ENCODE measurements at regions not wholly inside any gene's neighbourhood (a gene's known extent, or its start where the extent isn't known, plus 50 kb on each side); places are given as distances from the start of the nearest gene placed in this dataset.

- Histone ChIP-seq H3K36me3 (ENCODE audit: control insufficient read depth, insufficient read depth, low read length) (no peaks in the 10 kb centered on the region), H3K9me3 (ENCODE audit: control insufficient read depth, insufficient read depth, low read length) (no peaks in the 10 kb centered on the region), H3K4me3 (ENCODE audit: low read length) (no peak overlapping the region), H3K27me3 (ENCODE audit: control insufficient read depth, insufficient read depth, low read length) (no peaks in the 10 kb centered on the region), H3K27ac (ENCODE audit: low read length) (no peak overlapping the region), H3K4me1 (ENCODE audit: control insufficient read depth, insufficient read depth, low read length) (no peaks in the 10 kb centered on the region)
- peaks cover 9% of the 10 kb centered on the region for H3K36me3 Mint-ChIP-seq
- no peak for DNase-seq
- WGBS (ENCODE audit: insufficient coverage), result 49% methylated on average over 2 of the region's 2 CpGs
- no peak for TF ChIP-seq CTCF (IDR thresholded peaks at IDR 0.05)
- no peaks in the 10 kb centered on the region for H3K27me3 Mint-ChIP-seq (ENCODE audit: low read depth in 2 of 2)
- intact Hi-C loops (cut with micrococcal nuclease), result no loop called here
- H3K4me1 Mint-ChIP-seq, result no peaks in the 10 kb centered on the region
- no peak overlapping the region for H3K4me3 Mint-ChIP-seq
- ATAC-seq, result no peak
- no peak overlapping the region for H3K27ac Mint-ChIP-seq
- peaks cover 18 to 22% of the 10 kb centered on the region in 2 donors for H3K9me3 Mint-ChIP-seq
These were observed 357.1 kb upstream of the POU3F2 start for GRCh38 chr6:98477231-98477630.

GRCh38 chr6:98484696-98485095, 349.7 kb upstream of the POU3F2 start:
- no peaks in the 10 kb centered on the region for H3K4me1 ChIP-seq (ENCODE audit: control insufficient read depth, insufficient read depth, low read length)
- intact Hi-C loops (cut with micrococcal nuclease), result no loop called here
- H3K27ac ChIP-seq (ENCODE audit: low read length), result no peak overlapping the region
- ATAC-seq (no peak), DNase-seq (no peak)
- no peaks in the 10 kb centered on the region for H3K27me3 Mint-ChIP-seq (ENCODE audit: low read depth in 2 of 2)
- H3K9me3 ChIP-seq (ENCODE audit: control insufficient read depth, insufficient read depth, low read length), result no peaks in the 10 kb centered on the region
- no peak for TF ChIP-seq CTCF (IDR thresholded peaks at IDR 0.05)
- no peak overlapping the region for H3K4me3 Mint-ChIP-seq
- 73% methylated on average over 6 of the region's 6 CpGs for WGBS (ENCODE audit: insufficient coverage)
- H3K27ac Mint-ChIP-seq, result no peak overlapping the region
- peaks cover 5% of the 10 kb centered on the region for H3K36me3 Mint-ChIP-seq
- no peaks in the 10 kb centered on the region for H3K36me3 ChIP-seq (ENCODE audit: control insufficient read depth, insufficient read depth, low read length)
- no peak overlapping the region for H3K4me3 ChIP-seq (ENCODE audit: low read length)
- peaks cover 12 to 17% of the 10 kb centered on the region in 2 donors for H3K9me3 Mint-ChIP-seq
- H3K27me3 ChIP-seq (ENCODE audit: control insufficient read depth, insufficient read depth, low read length), result no peaks in the 10 kb centered on the region
- no peaks in the 10 kb centered on the region for H3K4me1 Mint-ChIP-seq

GRCh38 chr6:98485593-98485992, 348.8 kb upstream of the POU3F2 start:
- H3K36me3 Mint-ChIP-seq, result no peaks in the 10 kb centered on the region
- H3K27ac Mint-ChIP-seq, result no peak overlapping the region
- H3K4me1 ChIP-seq (ENCODE audit: control insufficient read depth, insufficient read depth, low read length), result no peaks in the 10 kb centered on the region
- H3K27ac ChIP-seq (ENCODE audit: low read length), result no peak overlapping the region
- intact Hi-C loops (cut with micrococcal nuclease), result no loop called here
- no peaks in the 10 kb centered on the region for H3K36me3 ChIP-seq (ENCODE audit: control insufficient read depth, insufficient read depth, low read length)
- peaks cover 5 to 9% of the 10 kb centered on the region in 2 donors for H3K9me3 Mint-ChIP-seq
- H3K27me3 Mint-ChIP-seq (ENCODE audit: low read depth in 2 of 2), result no peaks in the 10 kb centered on the region
- no peaks in the 10 kb centered on the region for H3K4me1 Mint-ChIP-seq
- no peak for TF ChIP-seq CTCF (IDR thresholded peaks at IDR 0.05)
- no peak for ATAC-seq
- no peaks in the 10 kb centered on the region for H3K9me3 ChIP-seq (ENCODE audit: control insufficient read depth, insufficient read depth, low read length)
- no peak overlapping the region for H3K4me3 Mint-ChIP-seq
- DNase-seq, result no peak
- no peak overlapping the region for H3K4me3 ChIP-seq (ENCODE audit: low read length)
- H3K27me3 ChIP-seq (ENCODE audit: control insufficient read depth, insufficient read depth, low read length), result no peaks in the 10 kb centered on the region

GRCh38 chr6:98486057-98486456, 348.3 kb upstream of the POU3F2 start:
- Mint-ChIP-seq H3K27ac (no peak overlapping the region), H3K9me3 (peaks cover 8 to 13% of the 10 kb centered on the region in 2 donors), H3K27me3 (ENCODE audit: low read depth in 2 of 2) (no peaks in the 10 kb centered on the region), H3K4me1 (no peaks in the 10 kb centered on the region), H3K4me3 (no peak overlapping the region), H3K36me3 (no peaks in the 10 kb centered on the region)
- Histone ChIP-seq H3K27ac (ENCODE audit: low read length) (no peak overlapping the region), H3K27me3 (ENCODE audit: control insufficient read depth, insufficient read depth, low read length) (no peaks in the 10 kb centered on the region), H3K36me3 (ENCODE audit: control insufficient read depth, insufficient read depth, low read length) (no peaks in the 10 kb centered on the region), H3K4me3 (ENCODE audit: low read length) (no peak overlapping the region), H3K9me3 (ENCODE audit: control insufficient read depth, insufficient read depth, low read length) (no peaks in the 10 kb centered on the region), H3K4me1 (ENCODE audit: control insufficient read depth, insufficient read depth, low read length) (no peaks in the 10 kb centered on the region)
- 52% methylated on average over 2 of the region's 2 CpGs for WGBS (ENCODE audit: insufficient coverage)
- ATAC-seq (no peak), DNase-seq (no peak)
- TF ChIP-seq CTCF (IDR thresholded peaks at IDR 0.05), result no peak
- intact Hi-C loops (cut with micrococcal nuclease), result no loop called here

All from natural killer cell (primary cell).